ENCODE measurements at regions not wholly inside any gene's neighbourhood (a gene's known extent, or its start where the extent isn't known, plus 50 kb on each side); places are given as distances from the start of the nearest gene placed in this dataset.
A peak's percentile ranks its signal among the peaks of the same experiment; 100 is the strongest.

DNA sequence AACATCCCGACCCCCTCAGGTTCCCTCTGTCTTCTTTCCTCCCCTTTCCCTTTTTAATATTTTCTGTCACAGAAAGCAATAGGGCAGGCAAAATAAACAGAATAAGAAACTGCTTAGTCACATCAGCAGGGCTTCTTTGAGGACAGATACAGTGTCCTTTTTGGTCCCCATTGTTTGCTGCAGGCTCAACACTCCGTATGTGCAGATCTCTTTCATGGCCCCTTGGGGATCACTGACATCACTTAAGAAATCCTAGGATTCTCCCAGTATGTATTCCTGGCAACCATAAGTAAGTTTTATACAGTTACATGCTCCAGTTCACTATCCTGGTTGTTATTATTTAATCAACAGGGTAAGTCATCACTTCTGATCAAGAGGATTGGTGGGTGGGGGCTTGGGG is 448.0 kb downstream of the NKX6-1 start:
- no peaks in the 10 kb centered on the region for H3K27me3 ChIP-seq (ENCODE audit: insufficient read depth in 3 of 3, low read length in 2 of 3)
- H3K36me3 ChIP-seq (ENCODE audit: insufficient read depth in 1 of 2, low read depth in 1 of 2) = no peaks in the 10 kb centered on the region
- no peaks in the 10 kb centered on the region for H3K9me3 ChIP-seq
- 45 to 49% (median 47%) methylated on average over 2 of the region's 2 CpGs for WGBS, 3 donors
- TF ChIP-seq, protein P1, sequence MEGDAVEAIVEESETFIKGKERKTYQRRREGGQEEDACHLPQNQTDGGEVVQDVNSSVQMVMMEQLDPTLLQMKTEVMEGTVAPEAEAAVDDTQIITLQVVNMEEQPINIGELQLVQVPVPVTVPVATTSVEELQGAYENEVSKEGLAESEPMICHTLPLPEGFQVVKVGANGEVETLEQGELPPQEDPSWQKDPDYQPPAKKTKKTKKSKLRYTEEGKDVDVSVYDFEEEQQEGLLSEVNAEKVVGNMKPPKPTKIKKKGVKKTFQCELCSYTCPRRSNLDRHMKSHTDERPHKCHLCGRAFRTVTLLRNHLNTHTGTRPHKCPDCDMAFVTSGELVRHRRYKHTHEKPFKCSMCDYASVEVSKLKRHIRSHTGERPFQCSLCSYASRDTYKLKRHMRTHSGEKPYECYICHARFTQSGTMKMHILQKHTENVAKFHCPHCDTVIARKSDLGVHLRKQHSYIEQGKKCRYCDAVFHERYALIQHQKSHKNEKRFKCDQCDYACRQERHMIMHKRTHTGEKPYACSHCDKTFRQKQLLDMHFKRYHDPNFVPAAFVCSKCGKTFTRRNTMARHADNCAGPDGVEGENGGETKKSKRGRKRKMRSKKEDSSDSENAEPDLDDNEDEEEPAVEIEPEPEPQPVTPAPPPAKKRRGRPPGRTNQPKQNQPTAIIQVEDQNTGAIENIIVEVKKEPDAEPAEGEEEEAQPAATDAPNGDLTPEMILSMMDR (IDR thresholded peaks at IDR 0.05) = no peak
- H3K4me1 ChIP-seq = no peaks in the 10 kb centered on the region
- intact Hi-C loops (cut with DNase I) = no loop called here
- no peak overlapping the region for H3K4me3 ChIP-seq
- no peak overlapping the region for H3K27ac ChIP-seq
- no peak for DNase-seq
- ATAC-seq = no peak

- TF ChIP-seq, protein P1 (IDR thresholded peaks at IDR 0.05) = no peak
- 0 to 10% (median 5%) methylated on average over 1 of the region's 1 CpG for WGBS, 3 donors
- H3K36me3 ChIP-seq (ENCODE audit: insufficient read depth in 1 of 2, low read depth in 1 of 2) = no peaks in the 10 kb centered on the region
- intact Hi-C loops (cut with DNase I) = no loop called here
- H3K9me3 ChIP-seq = no peaks in the 10 kb centered on the region
- H3K27me3 ChIP-seq (ENCODE audit: insufficient read depth in 3 of 3, low read length in 2 of 3) = no peaks in the 10 kb centered on the region
- DNase-seq (no peak), ATAC-seq (peak in 1 of 4 donors; percentile 37)
- no peak overlapping the region for H3K27ac ChIP-seq
- no peak overlapping the region for H3K4me3 ChIP-seq
- H3K4me1 ChIP-seq = no peaks in the 10 kb centered on the region
These were observed 449.1 kb downstream of the NKX6-1 start for GRCh38 chr4:84050015-84050414.

DNA sequence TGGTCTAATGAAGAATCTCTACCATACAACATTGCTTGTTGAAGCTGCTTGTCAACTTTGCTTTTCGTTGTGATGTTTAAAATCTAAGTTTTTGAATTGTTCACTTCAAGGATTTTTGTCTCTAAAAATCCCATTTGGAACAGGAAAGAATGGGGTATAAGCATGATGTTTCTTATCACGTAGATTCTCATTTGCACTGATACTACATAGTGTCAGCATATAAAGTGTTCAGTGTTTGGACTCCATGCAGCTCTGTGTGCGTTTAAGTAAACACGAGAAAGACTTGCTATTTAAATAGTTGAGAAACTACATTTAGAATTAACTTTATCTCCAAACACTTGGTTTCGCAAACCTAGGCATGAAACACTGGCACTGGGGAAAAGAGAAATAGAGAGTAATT is 452.5 kb downstream of the NKX6-1 start:
- intact Hi-C loops (cut with DNase I) = no loop called here
- Histone ChIP-seq H3K4me3 (no peak overlapping the region), H3K9me3 (no peaks in the 10 kb centered on the region), H3K27me3 (ENCODE audit: insufficient read depth in 3 of 3, low read length in 2 of 3) (no peaks in the 10 kb centered on the region), H3K4me1 (no peaks in the 10 kb centered on the region), H3K36me3 (ENCODE audit: insufficient read depth in 1 of 2, low read depth in 1 of 2) (no peaks in the 10 kb centered on the region), H3K27ac (no peak overlapping the region)
- TF ChIP-seq, protein P1 (IDR thresholded peaks at IDR 0.05) = no peak
- DNase-seq = no peak
- 86 to 90% (median 86%) methylated on average over 5 of the region's 5 CpGs for WGBS, 3 donors
- ATAC-seq = no peak

GRCh38 chr4:84041426-84041825 is 457.7 kb downstream of the NKX6-1 start:
- no peak overlapping the region for H3K27ac ChIP-seq
- WGBS, 3 donors = 74 to 78% (median 78%) methylated on average over 3 of the region's 3 CpGs
- intact Hi-C loops (cut with DNase I) = no loop called here
- no peaks in the 10 kb centered on the region for H3K36me3 ChIP-seq (ENCODE audit: insufficient read depth in 1 of 2, low read depth in 1 of 2)
- H3K4me3 ChIP-seq = no peak overlapping the region
- no peak for DNase-seq
- no peak for ATAC-seq
- no peaks in the 10 kb centered on the region for H3K4me1 ChIP-seq
- no peaks in the 10 kb centered on the region for H3K9me3 ChIP-seq
- TF ChIP-seq, protein P1 (IDR thresholded peaks at IDR 0.05) = no peak
- no peaks in the 10 kb centered on the region for H3K27me3 ChIP-seq (ENCODE audit: insufficient read depth in 3 of 3, low read length in 2 of 3)

- H3K9me3 ChIP-seq = no peaks in the 10 kb centered on the region
- TF ChIP-seq, protein P1 (IDR thresholded peaks at IDR 0.05) = no peak
- DNase-seq = no peak
- WGBS, 3 donors = 59 to 71% (median 65%) methylated on average over 4 of the region's 4 CpGs
- H3K27me3 ChIP-seq (ENCODE audit: insufficient read depth in 3 of 3, low read length in 2 of 3) = no peaks in the 10 kb centered on the region
- no peak overlapping the region for H3K27ac ChIP-seq
- no peaks in the 10 kb centered on the region for H3K4me1 ChIP-seq
- H3K36me3 ChIP-seq (ENCODE audit: insufficient read depth in 1 of 2, low read depth in 1 of 2) = no peaks in the 10 kb centered on the region
- intact Hi-C loops (cut with DNase I) = no loop called here
- no peak for ATAC-seq
- no peak overlapping the region for H3K4me3 ChIP-seq
These were observed 463.5 kb downstream of the NKX6-1 start for GRCh38 chr4:84035568-84035967.

Data from psoas muscle (tissue), 7 donors.